HepG2 (cell line): ENCODE measurements at regions not wholly inside any gene's neighbourhood (a gene's known extent, or its start where the extent isn't known, plus 50 kb on each side); places are given as distances from the start of the nearest gene placed in this dataset.

Experiments
- ATAC-seq: fragments of 200-7000 bp; cut with Tn5 transposase; 3 replicates; pipeline ENCODE4 v1.9.1; 2020; ENCODE audit warnings: mild to moderate bottlenecking, moderate library complexity
- BruUV-seq: library from RNA; stranded (reverse); fragments of 400-500 nt; replicated peaks from 2 replicates; lab custom pipeline; 2021; lab: Mats Ljungman, UMichigan
- CTCF ChIA-PET: fragments of 300-600 bp; formaldehyde crosslinking; extraction: SDS; loops from one replicate; lab custom pipeline; 2021; ENCODE audit warnings: low total read pairs, inconsistent platforms, low intra/inter-chr PET ratio; lab: Yijun Ruan, JAX
- POLR2A ChIA-PET: fragments of 350-600 bp; sonication (Branson Sonifier 250); formaldehyde crosslinking; loops from one replicate; lab custom pipeline; 2020; ENCODE audit warnings: antibody characterized with exemption, inconsistent platforms; lab: Yijun Ruan, JAX
- DNase-seq: peaks from one replicate; pipeline ENCODE4 v3.0.0-alpha.2; 2015; ENCODE audit warnings: low spot score
- FAIRE-seq: peaks from 3 replicates; lab custom pipeline; 2011; peaks lifted over from hg19 to GRCh38; lab: Jason Lieb, UNC
- H2AFZ ChIP-seq: one replicate; pipeline ENCODE4 v1.6.1; 2011; ENCODE audit warnings: low read length, inconsistent platforms
- H3K27ac ChIP-seq: fragments of 300-600 bp; 3 replicates; pipeline ENCODE4 v1.8.0; 2011; ENCODE audit warnings: mixed run types, mild to moderate bottlenecking, mixed read lengths, low read length, inconsistent platforms; ENCODE audit not compliant: insufficient read depth; ENCODE audit errors: extremely low read length
- H3K27me3 ChIP-seq, 2 experiments: fragments of 200-600 bp in 1 of 2; 2 replicates in 1 of 2; 3 replicates in 1 of 2; pipeline versions ENCODE4 v1.6.0 to v1.8.0; 2011; ENCODE audit warnings: low read length in 2 of 2, mild to moderate bottlenecking in 2 of 2, moderate library complexity in 2 of 2, inconsistent platforms in 1 of 2; ENCODE audit not compliant: insufficient read depth in 2 of 2, control insufficient read depth in 1 of 2
- H3K36me3 ChIP-seq, 2 experiments: fragments of 200-600 bp in 1 of 2; replicated peaks in 1 of 2; 2 replicates in 1 of 2; 3 replicates in 1 of 2; pipeline versions ENCODE4 v1.5.1 to v1.8.0; 2011; ENCODE audit warnings: low read length in 2 of 2, inconsistent platforms in 1 of 2; ENCODE audit not compliant: insufficient read depth in 2 of 2, control insufficient read depth in 1 of 2
- H3K4me1 ChIP-seq: 2 replicates; pipeline ENCODE4 v1.5.1; 2012; ENCODE audit warnings: low read length, inconsistent platforms; ENCODE audit not compliant: insufficient read depth
- H3K4me2 ChIP-seq: 2 replicates; pipeline ENCODE4 v1.6.0; 2011; ENCODE audit warnings: low read depth, low read length, inconsistent platforms
- H3K4me3 ChIP-seq, 3 experiments: fragments of 200-600 bp in 1 of 3; sonication (generic), shearing (Covaris generic) in 1 of 3; replicated peaks in 1 of 3; 2 replicates each; pipeline ENCODE4 v1.5.1; 2011 to 2016; ENCODE audit warnings: low read length in 3 of 3, inconsistent platforms in 2 of 3, low read depth in 2 of 3, mild to moderate bottlenecking in 2 of 3, control low read depth in 1 of 3, mixed read lengths in 1 of 3; ENCODE audit not compliant: insufficient read depth in 1 of 3
- H3K79me2 ChIP-seq: one replicate; pipeline ENCODE4 v1.6.1; 2011; ENCODE audit warnings: low read length, inconsistent platforms; ENCODE audit not compliant: insufficient read depth
- H3K9ac ChIP-seq: 2 replicates; pipeline ENCODE4 v1.6.0; 2011; ENCODE audit warnings: mild to moderate bottlenecking, low read depth, low read length, inconsistent platforms; ENCODE audit not compliant: insufficient read depth
- H3K9me3 ChIP-seq: 2 replicates; pipeline ENCODE4 v1.5.1; 2012; ENCODE audit warnings: mild to moderate bottlenecking, low read length
- H4K20me1 ChIP-seq: 2 replicates; pipeline ENCODE4 v1.6.0; 2011; ENCODE audit warnings: inconsistent platforms, mild to moderate bottlenecking, low read length, moderate library complexity; ENCODE audit not compliant: insufficient read depth
- DNMT1 ChIP-seq: sonication (generic); formaldehyde crosslinking; IDR thresholded peaks from 2 replicates; pipeline ENCODE4 v1.5.1; 2020; ENCODE audit warnings: mild to moderate bottlenecking, missing genetic modification reagents
- PAX8 ChIP-seq: sonication (generic); formaldehyde crosslinking; IDR thresholded peaks from 2 replicates; pipeline ENCODE4 v1.8.0; 2022; ENCODE audit warnings: mild to moderate bottlenecking, missing genetic modification reagents, borderline replicate concordance
- RNF2 ChIP-seq: fragments of 450-650 bp; conservative IDR thresholded peaks from 2 replicates; pipeline ENCODE4 v1.6.1; 2016; ENCODE audit warnings: low read depth
- ZNF484 ChIP-seq: sonication (generic); formaldehyde crosslinking; IDR thresholded peaks from 2 replicates; pipeline ENCODE4 v1.5.1; 2020; ENCODE audit warnings: mild to moderate bottlenecking, low read depth, missing genetic modification reagents, borderline replicate concordance
- ZNF616 ChIP-seq: sonication (generic); formaldehyde crosslinking; IDR thresholded peaks from 2 replicates; pipeline ENCODE4 v1.5.0; 2020; ENCODE audit warnings: low read depth, mild to moderate bottlenecking, missing genetic modification reagents
- ZNF772 ChIP-seq: sonication (generic); formaldehyde crosslinking; IDR thresholded peaks from 2 replicates; pipeline ENCODE4 v1.5.0; 2020; ENCODE audit warnings: mild to moderate bottlenecking, missing genetic modification reagents
- WGBS: methylation state at CpG from one replicate; pipeline ENCODE4 v1.1.6; 2017; ENCODE audit warnings: low lambda C conversion rate; 5-methylcytosine and 5-hydroxymethylcytosine counted together
- in situ Hi-C: cut with HindIII; loops from 2 replicates; pipeline ENCODE4 v1.10.0; 2017; ENCODE audit warnings: low pct_unique_long_range_greater_than_20kb; ENCODE audit not compliant: extremely low pct_ligation_motif_present
- intact Hi-C: fragments of 100-400 bp; cut with micrococcal nuclease; formaldehyde crosslinking; loops from one replicate; pipeline ENCODE4 v1.10.0; 2022; ENCODE audit not compliant: unreplicated experiment
- TF ChIP-seq, protein P1 (sequence below): fragments of 450-650 bp; IDR thresholded peaks from 2 replicates; pipeline ENCODE4 v1.6.1; 2017
- TF ChIP-seq, protein P2 (sequence below): sonication (generic); formaldehyde crosslinking; IDR thresholded peaks from 2 replicates; pipeline ENCODE4 v1.5.0; 2020; ENCODE audit warnings: missing genetic modification reagents

DNA sequence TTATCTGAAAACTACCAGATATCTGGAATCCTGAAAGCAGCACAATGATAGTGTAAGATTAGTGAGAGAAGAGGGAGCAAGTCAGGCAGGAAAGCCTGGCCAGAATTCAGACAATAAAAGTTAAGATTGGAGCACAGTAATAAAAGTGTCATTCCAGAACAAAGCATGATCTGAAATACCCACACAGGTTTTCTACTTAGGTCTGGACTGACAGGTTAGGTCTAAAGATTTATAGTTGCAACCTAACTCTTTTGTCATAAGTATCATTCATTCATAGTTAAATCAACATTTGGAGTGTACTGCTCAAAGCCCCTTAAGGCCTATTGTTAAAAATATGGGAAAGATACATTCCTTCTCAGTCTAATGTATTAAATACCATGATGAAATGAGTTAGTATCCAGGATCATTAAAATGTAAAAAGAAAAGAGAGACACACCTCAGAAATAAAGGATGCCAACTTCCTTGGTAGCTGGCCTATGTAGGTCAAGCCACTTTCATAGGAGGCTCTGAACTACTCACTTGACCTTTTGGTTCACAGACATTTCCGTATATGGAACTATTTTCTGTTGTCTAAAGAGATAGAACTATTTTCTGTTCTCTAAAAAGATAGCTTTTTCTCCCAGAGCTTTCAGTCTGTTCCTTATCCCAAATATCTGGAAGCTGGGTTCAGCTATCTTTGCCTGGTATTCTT, 105.2 kb downstream of the FAS start:
- Histone ChIP-seq H3K36me3 (no peaks in the 10 kb centered on the region), H4K20me1 (no peaks in the 10 kb centered on the region), H3K4me3 (no peak overlapping the region), H3K27ac (no peak overlapping the region), H3K79me2 (no peaks in the 10 kb centered on the region), H3K9me3 (no peaks in the 10 kb centered on the region), H3K4me1 (no peaks in the 10 kb centered on the region), H2AFZ (no peak overlapping the region), H3K27me3 (no peaks in the 10 kb centered on the region; a peak in 1 of 5 replicates), H3K9ac (no peak overlapping the region), H3K4me2 (no peak overlapping the region)
- in situ Hi-C loops (no loop called here), intact Hi-C loops (loop anchor here (1.0 kb wide), 1 partner anchor 33 kb away; no protein-coding TSS in a partner anchor)
- CTCF ChIA-PET, result no interaction called here
- FAIRE-seq (no peak), DNase-seq (no peak), ATAC-seq (no peak)
- 0% methylated on average over 1 of the region's 1 CpG for WGBS
- TF ChIP-seq DNMT1 (no peak), ZNF484 (CRISPR knock-in tag) (no peak), ZNF616 (no peak), RNF2 (no peak), PAX8 (CRISPR knock-in tag) (no peak), ZNF772 (CRISPR knock-in tag) (no peak)
- TF ChIP-seq, protein P1, sequence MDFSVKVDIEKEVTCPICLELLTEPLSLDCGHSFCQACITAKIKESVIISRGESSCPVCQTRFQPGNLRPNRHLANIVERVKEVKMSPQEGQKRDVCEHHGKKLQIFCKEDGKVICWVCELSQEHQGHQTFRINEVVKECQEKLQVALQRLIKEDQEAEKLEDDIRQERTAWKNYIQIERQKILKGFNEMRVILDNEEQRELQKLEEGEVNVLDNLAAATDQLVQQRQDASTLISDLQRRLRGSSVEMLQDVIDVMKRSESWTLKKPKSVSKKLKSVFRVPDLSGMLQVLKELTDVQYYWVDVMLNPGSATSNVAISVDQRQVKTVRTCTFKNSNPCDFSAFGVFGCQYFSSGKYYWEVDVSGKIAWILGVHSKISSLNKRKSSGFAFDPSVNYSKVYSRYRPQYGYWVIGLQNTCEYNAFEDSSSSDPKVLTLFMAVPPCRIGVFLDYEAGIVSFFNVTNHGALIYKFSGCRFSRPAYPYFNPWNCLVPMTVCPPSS, result no peak
- TF ChIP-seq, protein P2, sequence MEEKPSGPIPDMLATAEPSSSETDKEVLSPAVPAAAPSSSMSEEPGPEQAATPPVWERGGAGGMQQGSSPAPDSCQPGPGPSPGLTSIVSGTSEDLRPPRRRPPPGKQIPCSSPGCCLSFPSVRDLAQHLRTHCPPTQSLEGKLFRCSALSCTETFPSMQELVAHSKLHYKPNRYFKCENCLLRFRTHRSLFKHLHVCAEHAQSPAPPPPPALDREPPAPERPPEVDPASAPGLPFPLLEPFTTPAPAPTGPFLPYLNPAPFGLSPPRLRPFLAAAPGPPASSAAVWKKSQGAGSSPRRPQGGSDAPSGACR (CRISPR knock-in tag), result no peak
- BruUV-seq, result no TSS peak
- POLR2A ChIA-PET, result no interaction called here
